PC-3 (cell line): ENCODE measurements at regions not wholly inside any gene's neighbourhood (a gene's known extent, or its start where the extent isn't known, plus 50 kb on each side); places are given as distances from the start of the nearest gene placed in this dataset.

ENCODE experiments used
- ATAC-seq: fragments of 200-7000 bp; cut with Tn5 transposase; 2 replicates; pipeline ENCODE4 v1.9.1; 2020; ENCODE audit warnings: mild to moderate bottlenecking, moderate library complexity
- BruUV-seq: library from RNA; stranded (reverse); fragments of 400-500 nt; replicated peaks from 2 replicates; lab custom pipeline; 2021; lab: Mats Ljungman, UMichigan
- CTCF ChIA-PET: fragments of 300-600 bp; sonication (Branson Sonifier 250); formaldehyde crosslinking; loops from one replicate; lab custom pipeline; 2022; ENCODE audit warnings: antibody characterized with exemption; lab: Charles Lee
- POLR2A ChIA-PET: fragments of 300-600 bp; sonication (Branson Sonifier 250); formaldehyde crosslinking; loops from one replicate; lab custom pipeline; 2022; ENCODE audit warnings: antibody characterized with exemption; ENCODE audit not compliant: unreplicated experiment; lab: Charles Lee
- DNase-seq: peaks from one replicate; pipeline ENCODE4 v3.0.0-alpha.2; 2015
- H2AFZ ChIP-seq: fragments of 300-600 bp; sonication (generic); 2 replicates; pipeline ENCODE4 v1.6.0; 2016; ENCODE audit warnings: antibody characterized with exemption, low read length
- H3F3A ChIP-seq: fragments of 300-600 bp; sonication (generic); one replicate; pipeline ENCODE4 v1.6.0; 2017; ENCODE audit warnings: antibody characterized with exemption, low read length, control low read depth, mild to moderate bottlenecking; ENCODE audit not compliant: unreplicated experiment
- H3K27ac ChIP-seq: fragments of 300-600 bp; sonication (generic); 2 replicates; pipeline ENCODE4 v1.5.1; 2016; ENCODE audit warnings: mild to moderate bottlenecking, low read length
- H3K27me3 ChIP-seq: fragments of 300-600 bp; sonication (generic); 2 replicates; pipeline ENCODE4 v1.6.1; 2016; ENCODE audit warnings: low read length, mixed read lengths
- H3K36me3 ChIP-seq: fragments of 300-600 bp; sonication (generic); 2 replicates; pipeline ENCODE4 v1.6.1; 2016; ENCODE audit warnings: low read depth, mixed run types, low read length, mixed read lengths
- H3K4me1 ChIP-seq: fragments of 300-600 bp; sonication (generic); 2 replicates; pipeline ENCODE4 v1.5.1; 2016; ENCODE audit warnings: low read length; ENCODE audit not compliant: insufficient read depth
- H3K4me2 ChIP-seq: fragments of 300-600 bp; sonication (generic); 2 replicates; pipeline ENCODE4 v1.6.0; 2016; ENCODE audit warnings: low read length
- H3K4me3 ChIP-seq: fragments of 300-600 bp; sonication (generic); 2 replicates; pipeline ENCODE4 v1.5.1; 2016; ENCODE audit warnings: mild to moderate bottlenecking, low read length, mixed read lengths
- H3K79me2 ChIP-seq: fragments of 300-600 bp; sonication (generic); 2 replicates; pipeline ENCODE4 v1.6.1; 2017; ENCODE audit warnings: low read length, mixed read lengths
- H3K9ac ChIP-seq: fragments of 300-600 bp; sonication (generic); 2 replicates; pipeline ENCODE4 v1.6.0; 2016; ENCODE audit warnings: mild to moderate bottlenecking, low read length
- H3K9me2 ChIP-seq: fragments of 300-600 bp; sonication (generic); replicated peaks from 2 replicates; pipeline ENCODE4 v1.6.1; 2016; ENCODE audit warnings: mixed run types, low read length, mixed read lengths
- H3K9me3 ChIP-seq: fragments of 300-600 bp; sonication (generic); 2 replicates; pipeline ENCODE4 v1.6.1; 2016; ENCODE audit warnings: low read length, mixed read lengths
- H4K20me1 ChIP-seq: fragments of 300-600 bp; sonication (generic); 2 replicates; pipeline ENCODE4 v1.6.1; 2016; ENCODE audit warnings: low read length, mixed read lengths
- EZH2 ChIP-seq: fragments of 300-600 bp; sonication (generic); IDR thresholded peaks from one replicate; pipeline ENCODE4 v1.6.1; 2017; ENCODE audit warnings: antibody characterized with exemption, mild to moderate bottlenecking, low read length; ENCODE audit not compliant: unreplicated experiment
- EZH2phosphoT487 ChIP-seq: fragments of 300-600 bp; sonication (generic); IDR thresholded peaks from 2 replicates; pipeline ENCODE4 v1.6.1; 2018; ENCODE audit warnings: mild to moderate bottlenecking, antibody characterized with exemption, low read length, borderline replicate concordance
- intact Hi-C: fragments of 100-400 bp; cut with micrococcal nuclease; formaldehyde crosslinking; loops from 2 replicates; pipeline ENCODE4 v1.9.0; 2023
- TF ChIP-seq, protein P1 (sequence below): fragments of 300-600 bp; sonication (generic); conservative IDR thresholded peaks from 2 replicates; pipeline ENCODE4 v1.5.1; 2017; ENCODE audit warnings: antibody characterized with exemption, low read depth, mild to moderate bottlenecking, low read length

- no peak overlapping the region for H3K27ac ChIP-seq
- BruUV-seq, result no TSS peak
- H3K4me3 ChIP-seq, result no peak overlapping the region
Measured at GRCh38 chr12:7583471-7583870, 79.9 kb upstream of the CD163 start.

GRCh38 chr12:7582796-7583195 is 79.2 kb upstream of the CD163 start:
- no peak overlapping the region for H3K27ac ChIP-seq
- H3K36me3 ChIP-seq, result no peaks in the 10 kb centered on the region
- H3K4me1 ChIP-seq, result no peaks in the 10 kb centered on the region
- no peak overlapping the region for H3K4me3 ChIP-seq
- ATAC-seq (no peak), DNase-seq (no peak)
- no TSS peak for BruUV-seq
- H3K79me2 ChIP-seq, result no peaks in the 10 kb centered on the region
- no peak overlapping the region for H3K9ac ChIP-seq
- no peaks in the 10 kb centered on the region for H3K9me3 ChIP-seq
- H3K9me2 ChIP-seq, result no peaks in the 10 kb centered on the region
- no peaks in the 10 kb centered on the region for H3K27me3 ChIP-seq
- intact Hi-C loops, result no loop called here
- CTCF ChIA-PET, result no interaction called here
- H4K20me1 ChIP-seq, result no peaks in the 10 kb centered on the region
- TF ChIP-seq, protein P1, sequence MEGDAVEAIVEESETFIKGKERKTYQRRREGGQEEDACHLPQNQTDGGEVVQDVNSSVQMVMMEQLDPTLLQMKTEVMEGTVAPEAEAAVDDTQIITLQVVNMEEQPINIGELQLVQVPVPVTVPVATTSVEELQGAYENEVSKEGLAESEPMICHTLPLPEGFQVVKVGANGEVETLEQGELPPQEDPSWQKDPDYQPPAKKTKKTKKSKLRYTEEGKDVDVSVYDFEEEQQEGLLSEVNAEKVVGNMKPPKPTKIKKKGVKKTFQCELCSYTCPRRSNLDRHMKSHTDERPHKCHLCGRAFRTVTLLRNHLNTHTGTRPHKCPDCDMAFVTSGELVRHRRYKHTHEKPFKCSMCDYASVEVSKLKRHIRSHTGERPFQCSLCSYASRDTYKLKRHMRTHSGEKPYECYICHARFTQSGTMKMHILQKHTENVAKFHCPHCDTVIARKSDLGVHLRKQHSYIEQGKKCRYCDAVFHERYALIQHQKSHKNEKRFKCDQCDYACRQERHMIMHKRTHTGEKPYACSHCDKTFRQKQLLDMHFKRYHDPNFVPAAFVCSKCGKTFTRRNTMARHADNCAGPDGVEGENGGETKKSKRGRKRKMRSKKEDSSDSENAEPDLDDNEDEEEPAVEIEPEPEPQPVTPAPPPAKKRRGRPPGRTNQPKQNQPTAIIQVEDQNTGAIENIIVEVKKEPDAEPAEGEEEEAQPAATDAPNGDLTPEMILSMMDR, result no peak
- TF ChIP-seq EZH2phosphoT487, result no peak
- TF ChIP-seq EZH2, result no peak
- H2AFZ ChIP-seq, result no peak overlapping the region
- H3F3A ChIP-seq, result no peaks in the 10 kb centered on the region
- POLR2A ChIA-PET, result no interaction called here
- H3K4me2 ChIP-seq, result no peak overlapping the region

More at GRCh38 chr12:7583471-7583870, 79.9 kb upstream of the CD163 start:
- Histone ChIP-seq H3K36me3 (no peaks in the 10 kb centered on the region), H4K20me1 (no peaks in the 10 kb centered on the region), H3K9me2 (no peaks in the 10 kb centered on the region), H3K9ac (no peak overlapping the region), H3K27me3 (no peaks in the 10 kb centered on the region), H3K4me1 (no peaks in the 10 kb centered on the region), H3F3A (no peaks in the 10 kb centered on the region), H3K9me3 (no peaks in the 10 kb centered on the region), H3K79me2 (no peaks in the 10 kb centered on the region), H3K4me2 (no peak overlapping the region), H2AFZ (no peak overlapping the region)
- intact Hi-C loops, result no loop called here
- CTCF ChIA-PET, result no interaction called here
- TF ChIP-seq EZH2 (no peak), EZH2phosphoT487 (no peak)
- TF ChIP-seq, protein P1, result no peak
- DNase-seq (no peak), ATAC-seq (no peak)
- POLR2A ChIA-PET, result no interaction called here

DNA sequence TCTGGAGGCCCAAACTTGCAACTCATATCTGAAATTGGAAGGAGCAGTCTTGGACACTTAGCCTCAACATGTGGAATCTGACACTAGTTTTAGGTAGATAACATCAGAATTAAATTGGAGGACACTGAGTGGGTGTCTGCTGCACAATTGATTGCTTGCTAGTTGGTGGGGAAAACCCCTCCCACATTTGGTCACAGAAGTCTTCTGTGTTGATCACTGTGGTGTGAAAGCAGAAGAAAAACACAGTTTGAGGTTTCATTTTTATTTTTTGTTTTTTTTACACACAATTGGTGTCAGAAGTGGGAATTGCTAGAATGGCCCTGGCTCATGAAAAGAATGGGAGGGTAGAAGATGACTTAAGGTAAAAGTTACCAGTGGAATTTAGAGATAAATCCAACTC is 78.0 kb upstream of the CD163 start:
- no peak overlapping the region for H3K9ac ChIP-seq
- no peaks in the 10 kb centered on the region for H3K9me3 ChIP-seq
- ChIA-PET POLR2A (no interaction called here), CTCF (no interaction called here)
- BruUV-seq, result no TSS peak
- no peaks in the 10 kb centered on the region for H4K20me1 ChIP-seq
- H3K79me2 ChIP-seq, result no peaks in the 10 kb centered on the region
- no peaks in the 10 kb centered on the region for H3F3A ChIP-seq
- H3K4me2 ChIP-seq, result no peak overlapping the region
- no peak for ATAC-seq
- intact Hi-C loops, result no loop called here
- no peaks in the 10 kb centered on the region for H3K4me1 ChIP-seq
- no peak overlapping the region for H2AFZ ChIP-seq
- no peaks in the 10 kb centered on the region for H3K36me3 ChIP-seq
- H3K4me3 ChIP-seq, result no peak overlapping the region
- no peaks in the 10 kb centered on the region for H3K9me2 ChIP-seq
- no peak for TF ChIP-seq EZH2
- TF ChIP-seq, protein P1, result no peak
- no peak for TF ChIP-seq EZH2phosphoT487
- DNase-seq, result no peak
- no peaks in the 10 kb centered on the region for H3K27me3 ChIP-seq
- H3K27ac ChIP-seq, result no peak overlapping the region
